ENCODE measurements at regions not wholly inside any gene's neighbourhood (a gene's known extent, or its start where the extent isn't known, plus 50 kb on each side); places are given as distances from the start of the nearest gene placed in this dataset.
A peak's percentile ranks its signal among the peaks of the same experiment; 100 is the strongest.

- DNase-seq, result no peak
Measured at GRCh38 chr20:18972251-18972876, 158.8 kb downstream of the SCP2D1 start.

GRCh38 chr20:18973529-18974173, 160.1 kb downstream of the SCP2D1 start:
- DNase-seq, result no peak

- DNase-seq, result no peak
Measured at GRCh38 chr20:18974660-18975059, 161.1 kb downstream of the SCP2D1 start.

- DNase-seq, result no peak
Measured at GRCh38 chr20:18977441-18977840, 163.9 kb downstream of the SCP2D1 start.

- DNase-seq, result no peak
Measured at GRCh38 chr20:18978311-18978710, 164.7 kb downstream of the SCP2D1 start.

- no peak for DNase-seq
Measured at GRCh38 chr20:18979132-18979531, 165.5 kb downstream of the SCP2D1 start.

GRCh38 chr20:18981962-18982539, 168.5 kb downstream of the SCP2D1 start:
- no peak for DNase-seq

- peak; percentile 51 for DNase-seq
Measured at GRCh38 chr20:18983796-18984195, 170.2 kb downstream of the SCP2D1 start.

- peak; percentile 51 for DNase-seq
Measured at GRCh38 chr20:18984238-18985200, 170.9 kb downstream of the SCP2D1 start.

- DNase-seq, result no peak
Measured at GRCh38 chr20:18985551-18985950, 172.0 kb downstream of the SCP2D1 start.

- DNase-seq, result no peak
Measured at GRCh38 chr20:18986146-18986830, 172.7 kb downstream of the SCP2D1 start.

GRCh38 chr20:18986895-18987580, 173.5 kb downstream of the SCP2D1 start:
- no peak for DNase-seq

- no peak for DNase-seq
Measured at GRCh38 chr20:18987781-18988360, 174.3 kb downstream of the SCP2D1 start.

- no peak for DNase-seq
Measured at GRCh38 chr20:18988701-18989100, 175.1 kb downstream of the SCP2D1 start.

- no peak for DNase-seq
Measured at GRCh38 chr20:18989736-18990474, 176.3 kb downstream of the SCP2D1 start.

GRCh38 chr20:18991012-18991411, 177.4 kb downstream of the SCP2D1 start:
- no peak for DNase-seq

- DNase-seq, result no peak
Measured at GRCh38 chr20:18992418-18992817, 178.8 kb downstream of the SCP2D1 start.

- DNase-seq, result no peak
Measured at GRCh38 chr20:18995455-18995854, 181.9 kb downstream of the SCP2D1 start.

GRCh38 chr20:18999086-18999485, 185.5 kb downstream of the SCP2D1 start:
- DNase-seq, result no peak

- no peak for DNase-seq
Measured at GRCh38 chr20:19000078-19000477, 186.5 kb downstream of the SCP2D1 start.

GRCh38 chr20:19001177-19001576, 187.6 kb downstream of the SCP2D1 start:
- DNase-seq, result no peak

Data from NCI-H146 (cell line).